NCI-H82 (cell line): ENCODE measurements at regions not wholly inside any gene's neighbourhood (a gene's known extent, or its start where the extent isn't known, plus 50 kb on each side); places are given as distances from the start of the nearest gene placed in this dataset.

Experiments used
- DNase-seq: peaks from one replicate; lab custom pipeline; 2025; lab: John Stamatoyannopoulos, UW

- DNase-seq = no peak
Observed at GRCh38 chr10:33542752-33543505, 208.5 kb upstream of the NRP1 start.

- DNase-seq = no peak
Observed at GRCh38 chr10:33539116-33539515, 204.6 kb upstream of the NRP1 start.

- no peak for DNase-seq
Observed at GRCh38 chr10:33537066-33537465, 202.6 kb upstream of the NRP1 start.

- no peak for DNase-seq
Observed at GRCh38 chr10:33536508-33536907, 202.0 kb upstream of the NRP1 start.

GRCh38 chr10:33535866-33536265 lies 201.4 kb upstream of the NRP1 start:
- no peak for DNase-seq

GRCh38 chr10:33534416-33534815 lies 199.9 kb upstream of the NRP1 start:
- DNase-seq = no peak

GRCh38 chr10:33533612-33534011 lies 199.1 kb upstream of the NRP1 start:
- DNase-seq = no peak

- no peak for DNase-seq
Observed at GRCh38 chr10:33532901-33533300, 198.4 kb upstream of the NRP1 start.

GRCh38 chr10:33529234-33529633 lies 194.8 kb upstream of the NRP1 start:
- DNase-seq = no peak

- DNase-seq = no peak
Observed at GRCh38 chr10:33524966-33525365, 190.5 kb upstream of the NRP1 start.

- DNase-seq = no peak
Observed at GRCh38 chr10:33524041-33524440, 189.6 kb upstream of the NRP1 start.

GRCh38 chr10:33523236-33523792 lies 188.8 kb upstream of the NRP1 start:
- DNase-seq = no peak

- DNase-seq = no peak
Observed at GRCh38 chr10:33521904-33522303, 187.4 kb upstream of the NRP1 start.

GRCh38 chr10:33521062-33521461 lies 186.6 kb upstream of the NRP1 start:
- no peak for DNase-seq

GRCh38 chr10:33520223-33520622 lies 185.8 kb upstream of the NRP1 start:
- no peak for DNase-seq

GRCh38 chr10:33519130-33519860 lies 184.8 kb upstream of the NRP1 start:
- DNase-seq = no peak

GRCh38 chr10:33510206-33510605 lies 175.7 kb upstream of the NRP1 start:
- DNase-seq = no peak

- DNase-seq = no peak
Observed at GRCh38 chr10:33509231-33509831, 174.9 kb upstream of the NRP1 start.

GRCh38 chr10:33507662-33508425 lies 173.4 kb upstream of the NRP1 start:
- no peak for DNase-seq

GRCh38 chr10:33506838-33507661 lies 172.6 kb upstream of the NRP1 start:
- DNase-seq = no peak

- DNase-seq = no peak
Observed at GRCh38 chr10:33506391-33506790, 171.9 kb upstream of the NRP1 start.
